ENCODE measurements at regions not wholly inside any gene's neighbourhood (a gene's known extent, or its start where the extent isn't known, plus 50 kb on each side); places are given as distances from the start of the nearest gene placed in this dataset.

- TF ChIP-seq CTCF (optimal IDR thresholded peaks at IDR 0.05 in 1 of 3, IDR thresholded peaks at IDR 0.05 in 1 of 3, conservative IDR thresholded peaks at IDR 0.05 in 1 of 3; ENCODE audit: extremely low read depth in 1 of 3, insufficient read depth in 2 of 3, low read length in 3 of 3): no peak
- no peak for TF ChIP-seq EZH2 (IDR thresholded peaks at IDR 0.05; ENCODE audit: low read length)
These were observed 496.4 kb downstream of the LMO7 start for GRCh38 chr13:76132532-76132931.
